Smooth muscle cell (in vitro differentiated cells): ENCODE measurements at regions not wholly inside any gene's neighbourhood (a gene's known extent, or its start where the extent isn't known, plus 50 kb on each side); places are given as distances from the start of the nearest gene placed in this dataset.
A peak's percentile ranks its signal among the peaks of the same experiment; 100 is the strongest.
"Not testable (repeated sequence)": the region's sequence is repeated elsewhere in the genome, so short reads cannot be mapped to it uniquely, and the experiment has no call there.

ENCODE experiments used
- DNase-seq: peaks from one replicate; lab custom pipeline; 2025; ENCODE audit not compliant: unreplicated experiment; lab: John Stamatoyannopoulos, UW
- H2AFZ ChIP-seq: fragments of 200-600 bp; sonication (generic); 2 replicates; pipeline ENCODE4 v1.6.0; 2016; ENCODE audit warnings: antibody characterized with exemption, low read depth, mild to moderate bottlenecking
- H3F3A ChIP-seq: fragments of 200-600 bp; sonication (generic); 2 replicates; pipeline ENCODE4 v1.6.0; 2017; ENCODE audit warnings: antibody characterized with exemption, low read depth
- H3K27ac ChIP-seq: fragments of 200-600 bp; sonication (generic); 2 replicates; pipeline ENCODE4 v1.5.1; 2016; ENCODE audit warnings: low read depth, mild to moderate bottlenecking
- H3K27me3 ChIP-seq: fragments of 200-600 bp; sonication (generic); 2 replicates; pipeline ENCODE4 v1.6.1; 2016; ENCODE audit warnings: low read depth, mild to moderate bottlenecking
- H3K36me3 ChIP-seq: fragments of 200-600 bp; sonication (generic); 2 replicates; pipeline ENCODE4 v1.5.1; 2016; ENCODE audit warnings: low read depth
- H3K4me1 ChIP-seq: fragments of 200-600 bp; sonication (generic); 2 replicates; pipeline ENCODE4 v1.5.1; 2016; ENCODE audit warnings: low read depth
- H3K4me2 ChIP-seq: fragments of 200-600 bp; sonication (generic); 2 replicates; pipeline ENCODE4 v1.6.0; 2016; ENCODE audit warnings: mild to moderate bottlenecking
- H3K4me3 ChIP-seq: fragments of 200-600 bp; sonication (generic); 2 replicates; pipeline ENCODE4 v1.5.1; 2016; ENCODE audit warnings: mild to moderate bottlenecking
- H3K79me2 ChIP-seq: fragments of 200-600 bp; sonication (generic); 2 replicates; pipeline ENCODE4 v1.6.0; 2016; ENCODE audit warnings: low read depth, mild to moderate bottlenecking
- H3K9ac ChIP-seq: fragments of 200-600 bp; sonication (generic); 2 replicates; pipeline ENCODE4 v1.6.0; 2016; ENCODE audit warnings: low read depth
- H3K9me3 ChIP-seq: fragments of 200-600 bp; sonication (generic); replicated peaks from 2 replicates; pipeline ENCODE4 v1.5.1; 2016; ENCODE audit warnings: low read depth
- H4K20me1 ChIP-seq: fragments of 200-600 bp; sonication (generic); 2 replicates; pipeline ENCODE4 v1.6.0; 2016; ENCODE audit warnings: low read depth
- CTCF ChIP-seq: fragments of 200-600 bp; sonication (generic); IDR thresholded peaks from 2 replicates; pipeline ENCODE4 v1.5.1; 2017; ENCODE audit warnings: borderline replicate concordance, mild to moderate bottlenecking, antibody characterized with exemption; ENCODE audit not compliant: insufficient read depth, poor library complexity, severe bottlenecking
- WGBS: methylation state at CpG from one replicate; pipeline ENCODE4 v1.1.7; 2016; ENCODE audit warnings: low lambda C conversion rate; 5-methylcytosine and 5-hydroxymethylcytosine counted together

- Histone ChIP-seq H3K9me3 (no peaks in the 10 kb centered on the region), H3K27ac (peak overlapping the region; percentile 10), H3K4me3 (no peak overlapping the region), H3K27me3 (no peaks in the 10 kb centered on the region), H3K4me2 (no peak overlapping the region), H3K4me1 (no peaks in the 10 kb centered on the region), H4K20me1 (no peaks in the 10 kb centered on the region), H3K36me3 (no peaks in the 10 kb centered on the region), H3F3A (no peaks in the 10 kb centered on the region), H2AFZ (no peak overlapping the region), H3K9ac (no peak overlapping the region), H3K79me2 (no peaks in the 10 kb centered on the region)
- TF ChIP-seq CTCF = no peak
- WGBS = 62% methylated on average over 10 of the region's 10 CpGs
- no peak for DNase-seq
Observed at GRCh38 chr21:35811191-35811806, 249.0 kb downstream of the SETD4 start.

- H3K4me1 ChIP-seq = no peaks in the 10 kb centered on the region
- H4K20me1 ChIP-seq = no peaks in the 10 kb centered on the region
- no peaks in the 10 kb centered on the region for H3K79me2 ChIP-seq
- H3K27me3 ChIP-seq = no peaks in the 10 kb centered on the region
- H3K4me3 ChIP-seq = no peak overlapping the region
- H3F3A ChIP-seq = no peaks in the 10 kb centered on the region
- H3K9ac ChIP-seq = no peak overlapping the region
- no peaks in the 10 kb centered on the region for H3K36me3 ChIP-seq
- 83% methylated on average over 7 of the region's 7 CpGs for WGBS
- peak overlapping the region; percentile 45 for H2AFZ ChIP-seq
- no peak for TF ChIP-seq CTCF
- H3K4me2 ChIP-seq = no peak overlapping the region
- DNase-seq = no peak
- H3K9me3 ChIP-seq = no peaks in the 10 kb centered on the region
- peak overlapping the region; percentile 10 for H3K27ac ChIP-seq
Observed at GRCh38 chr21:35810431-35810970, 249.8 kb downstream of the SETD4 start.

GRCh38 chr21:35801391-35801790 lies 258.9 kb downstream of the SETD4 start:
- Histone ChIP-seq H3K79me2 (no peaks in the 10 kb centered on the region), H2AFZ (no peak overlapping the region), H3F3A (no peaks in the 10 kb centered on the region), H4K20me1 (no peaks in the 10 kb centered on the region), H3K27me3 (no peaks in the 10 kb centered on the region), H3K9ac (no peak overlapping the region), H3K36me3 (no peaks in the 10 kb centered on the region), H3K4me2 (no peak overlapping the region), H3K27ac (no peak overlapping the region), H3K4me3 (no peak overlapping the region), H3K9me3 (no peaks in the 10 kb centered on the region), H3K4me1 (no peaks in the 10 kb centered on the region)
- WGBS = 96% methylated on average over 4 of the region's 4 CpGs
- DNase-seq = no peak
- TF ChIP-seq CTCF = no peak

- not testable (repeated sequence) for H3K27ac ChIP-seq, H3K4me2 ChIP-seq, DNase-seq, H3K27me3 ChIP-seq, H3K79me2 ChIP-seq, H3K4me3 ChIP-seq, H2AFZ ChIP-seq, H3F3A ChIP-seq, H3K9me3 ChIP-seq, H3K4me1 ChIP-seq, H3K36me3 ChIP-seq, H4K20me1 ChIP-seq, H3K9ac ChIP-seq
- 88% methylated on average over 9 of the region's 9 CpGs for WGBS
Observed at GRCh38 chr21:35800796-35801385, 259.4 kb downstream of the SETD4 start.
